ENCODE measurements at regions not wholly inside any gene's neighbourhood (a gene's known extent, or its start where the extent isn't known, plus 50 kb on each side); places are given as distances from the start of the nearest gene placed in this dataset.

- Histone ChIP-seq H3K4me3 (no peak overlapping the region), H3K27ac (no peak overlapping the region)
- TF ChIP-seq, protein P1, sequence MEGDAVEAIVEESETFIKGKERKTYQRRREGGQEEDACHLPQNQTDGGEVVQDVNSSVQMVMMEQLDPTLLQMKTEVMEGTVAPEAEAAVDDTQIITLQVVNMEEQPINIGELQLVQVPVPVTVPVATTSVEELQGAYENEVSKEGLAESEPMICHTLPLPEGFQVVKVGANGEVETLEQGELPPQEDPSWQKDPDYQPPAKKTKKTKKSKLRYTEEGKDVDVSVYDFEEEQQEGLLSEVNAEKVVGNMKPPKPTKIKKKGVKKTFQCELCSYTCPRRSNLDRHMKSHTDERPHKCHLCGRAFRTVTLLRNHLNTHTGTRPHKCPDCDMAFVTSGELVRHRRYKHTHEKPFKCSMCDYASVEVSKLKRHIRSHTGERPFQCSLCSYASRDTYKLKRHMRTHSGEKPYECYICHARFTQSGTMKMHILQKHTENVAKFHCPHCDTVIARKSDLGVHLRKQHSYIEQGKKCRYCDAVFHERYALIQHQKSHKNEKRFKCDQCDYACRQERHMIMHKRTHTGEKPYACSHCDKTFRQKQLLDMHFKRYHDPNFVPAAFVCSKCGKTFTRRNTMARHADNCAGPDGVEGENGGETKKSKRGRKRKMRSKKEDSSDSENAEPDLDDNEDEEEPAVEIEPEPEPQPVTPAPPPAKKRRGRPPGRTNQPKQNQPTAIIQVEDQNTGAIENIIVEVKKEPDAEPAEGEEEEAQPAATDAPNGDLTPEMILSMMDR (IDR thresholded peaks at IDR 0.05) = no peak
- no peak for DNase-seq (ENCODE audit: low spot score)
Observed at GRCh38 chr18:44411262-44411905, 269.3 kb upstream of the SETBP1 start.

- TF ChIP-seq, protein P1 (IDR thresholded peaks at IDR 0.05) = no peak
- no peak overlapping the region for H3K4me3 ChIP-seq
- H3K27ac ChIP-seq = no peak overlapping the region
- no peak for DNase-seq (ENCODE audit: low spot score)
Observed at GRCh38 chr18:44411976-44412375, 268.7 kb upstream of the SETBP1 start.

DNA sequence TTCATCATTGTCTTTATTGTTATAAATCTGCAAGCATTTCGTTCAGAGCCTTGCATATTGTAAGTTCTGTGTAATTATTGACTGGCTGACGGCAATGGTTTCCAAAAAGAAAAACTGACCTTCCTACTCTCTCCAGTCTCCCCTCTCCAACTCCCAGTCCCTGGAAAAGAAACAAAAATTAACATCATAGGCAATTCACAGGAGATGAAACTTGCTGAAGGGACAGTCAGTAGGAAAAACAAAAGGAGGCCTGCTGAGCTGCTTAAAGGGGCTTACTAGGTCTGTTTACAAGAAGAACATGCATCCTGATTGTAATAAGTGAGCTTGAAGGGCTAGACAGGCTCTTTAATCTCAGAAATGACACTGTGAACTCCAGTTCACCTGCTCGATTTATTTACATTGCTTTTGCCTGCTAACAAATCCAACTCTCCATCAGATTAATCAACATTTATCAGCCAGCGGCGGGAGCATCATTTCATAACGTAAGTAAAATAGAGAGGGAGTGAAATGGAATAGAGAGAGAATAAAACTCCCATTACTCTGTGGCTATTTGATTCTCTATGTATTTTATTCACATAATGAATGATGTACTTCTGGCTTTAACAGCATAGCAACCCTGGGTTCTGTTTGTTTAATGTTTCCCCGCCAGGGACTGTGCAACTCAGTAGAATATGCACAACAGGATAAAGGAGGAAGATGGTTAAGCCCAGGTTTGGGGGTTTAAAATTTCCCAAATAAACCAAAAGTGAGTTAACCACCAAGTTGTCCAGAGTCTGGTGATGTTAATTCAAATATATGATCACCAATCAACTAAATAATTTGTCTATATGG lies 256.7 kb upstream of the SETBP1 start:
- TF ChIP-seq, protein P1 (IDR thresholded peaks at IDR 0.05) = no peak
- no peak overlapping the region for H3K4me3 ChIP-seq
- DNase-seq (ENCODE audit: low spot score) = no peak
- H3K27ac ChIP-seq = no peak overlapping the region

DNA sequence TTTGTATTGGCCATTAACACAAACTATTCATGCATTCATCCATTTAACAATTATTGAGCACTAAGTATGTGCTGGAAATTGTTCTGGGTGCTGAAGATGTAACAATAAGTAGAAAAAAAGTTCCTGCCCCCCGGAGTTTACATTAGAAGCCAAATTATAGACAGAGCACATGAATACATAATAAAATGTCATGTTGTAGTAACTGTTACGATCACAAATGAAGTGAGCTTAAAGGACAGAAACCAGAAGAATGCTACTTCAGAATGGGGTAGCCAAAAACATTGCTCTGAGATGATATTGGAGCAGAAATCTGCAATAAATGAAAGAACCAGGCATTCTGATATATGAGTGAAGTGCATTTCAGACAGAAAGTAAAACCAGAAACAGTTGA lies 256.0 kb upstream of the SETBP1 start:
- no peak overlapping the region for H3K27ac ChIP-seq
- DNase-seq (ENCODE audit: low spot score) = no peak
- TF ChIP-seq, protein P1 (IDR thresholded peaks at IDR 0.05) = no peak
- no peak overlapping the region for H3K4me3 ChIP-seq

- no peak for DNase-seq (ENCODE audit: low spot score)
- TF ChIP-seq, protein P1 (IDR thresholded peaks at IDR 0.05) = no peak
- Histone ChIP-seq H3K4me3 (no peak overlapping the region), H3K27ac (no peak overlapping the region)
Observed at GRCh38 chr18:44425161-44425560, 255.5 kb upstream of the SETBP1 start.

- DNase-seq (ENCODE audit: low spot score) = no peak
- Histone ChIP-seq H3K4me3 (no peak overlapping the region), H3K27ac (no peak overlapping the region)
- TF ChIP-seq, protein P1 (IDR thresholded peaks at IDR 0.05) = no peak
Observed at GRCh38 chr18:44437603-44438002, 243.1 kb upstream of the SETBP1 start.

DNA sequence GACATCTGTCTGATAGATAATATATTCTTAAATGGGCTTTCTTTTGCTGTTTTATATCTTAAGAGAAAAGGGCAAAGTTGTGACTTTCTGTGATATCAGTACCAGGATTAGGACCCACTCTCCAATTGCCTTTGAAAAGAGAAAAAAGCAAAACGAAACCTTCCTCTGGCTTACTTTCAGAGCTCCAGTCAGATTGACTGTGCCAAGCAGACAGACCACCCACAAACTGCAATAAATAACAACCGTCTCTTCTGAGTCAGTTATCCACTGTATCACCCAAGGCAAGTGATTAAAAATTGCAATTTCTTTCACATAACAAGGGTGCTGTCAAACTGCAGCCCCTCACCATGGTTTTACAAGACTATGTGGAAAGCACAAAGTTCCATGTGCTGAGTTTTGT lies 230.5 kb upstream of the SETBP1 start:
- TF ChIP-seq, protein P1 (IDR thresholded peaks at IDR 0.05) = no peak
- no peak for DNase-seq (ENCODE audit: low spot score)
- Histone ChIP-seq H3K27ac (no peak overlapping the region), H3K4me3 (peak overlapping the region; percentile 15)

Measured in coronary artery (tissue), 2 donors.